A673 (cell line): ENCODE measurements at regions not wholly inside any gene's neighbourhood (a gene's known extent, or its start where the extent isn't known, plus 50 kb on each side); places are given as distances from the start of the nearest gene placed in this dataset.

ENCODE experiments used
- BruUV-seq: library from RNA; stranded (reverse); fragments of 400-500 nt; replicated peaks from 2 replicates; lab custom pipeline; 2021; lab: Mats Ljungman, UMichigan
- CTCF ChIA-PET: fragments of 300-600 bp; sonication (Branson Sonifier 250); formaldehyde crosslinking; loops from one replicate; lab custom pipeline; 2022; ENCODE audit warnings: antibody characterized with exemption; lab: Charles Lee
- POLR2A ChIA-PET: fragments of 300-600 bp; sonication (Branson Sonifier 250); formaldehyde crosslinking; loops from one replicate; lab custom pipeline; 2022; ENCODE audit warnings: antibody characterized with exemption; ENCODE audit not compliant: low non-redundant PET; lab: Charles Lee
- DNase-seq: peaks from one replicate; pipeline ENCODE4 v3.0.0-alpha.2; 2015; ENCODE audit warnings: low spot score
- H3K27ac ChIP-seq: fragments of 200-600 bp; sonication (generic); 2 replicates; pipeline ENCODE4 v1.5.1; 2016; ENCODE audit warnings: mixed run types, low read depth, mild to moderate bottlenecking, mixed read lengths, antibody characterized with exemption, low read length; ENCODE audit not compliant: poor library complexity, severe bottlenecking
- H3K27me3 ChIP-seq: fragments of 200-600 bp; sonication (generic); replicated peaks from 2 replicates; pipeline ENCODE4 v1.6.1; 2017; ENCODE audit warnings: mixed run types, low read depth, mild to moderate bottlenecking, mixed read lengths, antibody characterized with exemption, low read length; ENCODE audit not compliant: insufficient read depth, poor library complexity
- H3K36me3 ChIP-seq: fragments of 200-600 bp; sonication (generic); 2 replicates; pipeline ENCODE4 v1.6.1; 2016; ENCODE audit warnings: mixed run types, mild to moderate bottlenecking, mixed read lengths, antibody characterized with exemption, low read length; ENCODE audit not compliant: insufficient read depth, poor library complexity, severe bottlenecking
- H3K4me1 ChIP-seq: fragments of 200-600 bp; sonication (generic); 2 replicates; pipeline ENCODE4 v1.6.1; 2017; ENCODE audit warnings: mixed run types, mild to moderate bottlenecking, mixed read lengths, antibody characterized with exemption, low read length; ENCODE audit not compliant: insufficient read depth, poor library complexity, severe bottlenecking
- H3K4me3 ChIP-seq: fragments of 200-600 bp; sonication (generic); 2 replicates; pipeline ENCODE4 v1.5.1; 2016; ENCODE audit warnings: low read depth, mixed run types, mild to moderate bottlenecking, mixed read lengths, low read length; ENCODE audit not compliant: poor library complexity, severe bottlenecking
- H3K9me3 ChIP-seq: fragments of 200-600 bp; sonication (generic); 2 replicates; pipeline ENCODE4 v1.6.1; 2016; ENCODE audit warnings: mixed run types, low read depth, mild to moderate bottlenecking, mixed read lengths, antibody characterized with exemption, low read length; ENCODE audit not compliant: poor library complexity, severe bottlenecking
- EZH2 ChIP-seq: fragments of 200-600 bp; sonication (generic); IDR thresholded peaks from 2 replicates; pipeline ENCODE4 v1.6.1; 2017; ENCODE audit warnings: borderline replicate concordance, low read depth, mild to moderate bottlenecking, mixed read lengths, antibody characterized with exemption, low read length; ENCODE audit not compliant: poor library complexity, severe bottlenecking
- intact Hi-C: fragments of 100-400 bp; cut with micrococcal nuclease; formaldehyde crosslinking; loops from one replicate; pipeline ENCODE4 v1.10.0; 2022; ENCODE audit not compliant: unreplicated experiment
- TF ChIP-seq, protein P1 (sequence below): fragments of 300-800, 200-600 bp; sonication (generic); conservative IDR thresholded peaks from 2 replicates; pipeline ENCODE4 v1.5.1; 2017; ENCODE audit warnings: low read depth, mild to moderate bottlenecking, antibody characterized with exemption, low read length, moderate library complexity, mixed read lengths

DNA sequence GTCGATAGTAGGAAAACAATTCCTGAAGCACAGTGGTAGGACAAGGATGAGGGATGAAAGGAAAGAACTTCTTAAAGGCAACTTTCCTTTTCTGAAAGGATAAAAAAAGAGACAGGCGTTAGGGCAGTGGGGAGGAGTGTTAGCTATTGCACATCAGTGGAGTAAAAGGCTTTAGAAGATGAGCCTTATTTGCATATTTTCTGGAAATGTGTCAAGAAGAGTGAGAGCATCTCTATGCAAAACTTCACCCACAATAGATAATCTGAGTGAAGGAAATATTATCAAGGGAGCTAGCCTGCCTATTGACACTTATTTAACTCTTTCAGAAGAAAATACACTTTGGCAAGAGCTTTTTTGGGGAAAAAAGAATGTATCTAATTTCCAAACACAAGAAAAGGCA is 151.6 kb downstream of the MACIR start:
- no peak overlapping the region for H3K27ac ChIP-seq
- intact Hi-C loops = no loop called here
- TF ChIP-seq EZH2 = no peak
- TF ChIP-seq, protein P1, sequence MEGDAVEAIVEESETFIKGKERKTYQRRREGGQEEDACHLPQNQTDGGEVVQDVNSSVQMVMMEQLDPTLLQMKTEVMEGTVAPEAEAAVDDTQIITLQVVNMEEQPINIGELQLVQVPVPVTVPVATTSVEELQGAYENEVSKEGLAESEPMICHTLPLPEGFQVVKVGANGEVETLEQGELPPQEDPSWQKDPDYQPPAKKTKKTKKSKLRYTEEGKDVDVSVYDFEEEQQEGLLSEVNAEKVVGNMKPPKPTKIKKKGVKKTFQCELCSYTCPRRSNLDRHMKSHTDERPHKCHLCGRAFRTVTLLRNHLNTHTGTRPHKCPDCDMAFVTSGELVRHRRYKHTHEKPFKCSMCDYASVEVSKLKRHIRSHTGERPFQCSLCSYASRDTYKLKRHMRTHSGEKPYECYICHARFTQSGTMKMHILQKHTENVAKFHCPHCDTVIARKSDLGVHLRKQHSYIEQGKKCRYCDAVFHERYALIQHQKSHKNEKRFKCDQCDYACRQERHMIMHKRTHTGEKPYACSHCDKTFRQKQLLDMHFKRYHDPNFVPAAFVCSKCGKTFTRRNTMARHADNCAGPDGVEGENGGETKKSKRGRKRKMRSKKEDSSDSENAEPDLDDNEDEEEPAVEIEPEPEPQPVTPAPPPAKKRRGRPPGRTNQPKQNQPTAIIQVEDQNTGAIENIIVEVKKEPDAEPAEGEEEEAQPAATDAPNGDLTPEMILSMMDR = no peak
- CTCF ChIA-PET = no interaction called here
- DNase-seq = no peak
- POLR2A ChIA-PET = interaction anchor here (0.6 kb wide), 1 partner anchor 152 kb away, joined by 3 read pairs; the partner anchor contains the start of gene MACIR
- no peaks in the 10 kb centered on the region for H3K9me3 ChIP-seq
- BruUV-seq = no TSS peak
- no peaks in the 10 kb centered on the region for H3K27me3 ChIP-seq
- H3K36me3 ChIP-seq = no peaks in the 10 kb centered on the region
- no peak overlapping the region for H3K4me3 ChIP-seq
- no peaks in the 10 kb centered on the region for H3K4me1 ChIP-seq

DNA sequence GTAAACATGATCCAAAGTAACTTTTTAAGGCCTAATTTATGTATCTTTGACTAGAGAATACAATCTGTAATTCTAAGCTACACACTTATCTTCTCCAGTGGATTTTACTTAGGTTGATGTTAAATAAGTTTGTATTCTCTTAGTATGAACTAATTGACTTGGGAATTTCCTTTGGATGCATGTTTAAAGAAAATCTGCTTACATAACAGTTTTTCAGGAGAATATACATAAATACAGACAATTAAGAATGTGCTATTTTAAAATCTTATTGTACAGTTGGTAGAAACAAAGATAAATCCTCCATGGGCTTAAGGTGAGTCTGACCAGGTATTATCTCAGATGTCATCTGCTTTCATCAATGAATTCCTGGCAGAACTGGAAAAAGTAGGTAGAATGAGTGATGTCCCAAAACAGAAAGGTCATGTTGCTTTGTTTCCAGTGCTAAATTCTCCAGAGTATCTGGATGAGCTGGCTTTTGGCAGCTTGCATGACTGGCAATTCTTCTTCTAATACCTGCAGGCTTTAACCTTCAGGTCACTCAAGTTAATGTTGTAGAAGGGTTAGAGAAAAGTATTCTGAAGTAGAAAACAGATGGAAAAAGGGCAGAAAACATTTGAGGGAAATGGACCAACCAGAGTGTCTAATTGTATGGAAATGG is 150.6 kb downstream of the MACIR start:
- no peak overlapping the region for H3K4me3 ChIP-seq
- H3K27me3 ChIP-seq = no peaks in the 10 kb centered on the region
- ChIA-PET CTCF (no interaction called here), POLR2A (interaction anchor here (0.7 kb wide), 1 partner anchor 1128 kb away, joined by 3 read pairs; no protein-coding TSS in a partner anchor)
- BruUV-seq = no TSS peak
- TF ChIP-seq, protein P1 = no peak
- TF ChIP-seq EZH2 = no peak
- no peak for DNase-seq
- H3K36me3 ChIP-seq = no peaks in the 10 kb centered on the region
- no peak overlapping the region for H3K27ac ChIP-seq
- intact Hi-C loops = no loop called here
- no peaks in the 10 kb centered on the region for H3K9me3 ChIP-seq
- no peaks in the 10 kb centered on the region for H3K4me1 ChIP-seq

DNA sequence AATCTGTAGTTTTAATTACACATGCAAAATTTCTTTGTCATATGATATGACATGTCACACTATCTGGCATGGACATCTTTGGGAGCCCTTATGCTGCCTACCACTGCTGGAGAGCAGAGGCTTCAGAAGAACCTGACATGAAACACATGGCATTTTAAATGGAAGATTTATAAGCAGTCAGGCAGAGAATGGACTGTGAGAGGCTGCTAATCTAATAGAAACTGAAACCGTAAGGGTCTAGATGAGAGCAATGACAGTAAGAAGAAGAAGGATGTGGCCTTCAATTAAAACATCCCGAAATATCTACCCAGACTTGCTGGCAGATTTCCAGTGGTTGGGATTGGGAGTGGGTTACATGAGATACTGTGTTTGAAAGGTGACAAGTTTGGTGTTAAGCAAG is 149.8 kb downstream of the MACIR start:
- no TSS peak for BruUV-seq
- intact Hi-C loops = no loop called here
- no peak overlapping the region for H3K4me3 ChIP-seq

More for the DNA sequence above, 149.8 kb downstream of the MACIR start:
- no peaks in the 10 kb centered on the region for H3K9me3 ChIP-seq
- ChIA-PET POLR2A (no interaction called here), CTCF (no interaction called here)
- H3K27ac ChIP-seq = no peak overlapping the region
- no peaks in the 10 kb centered on the region for H3K36me3 ChIP-seq
- TF ChIP-seq, protein P1 = no peak
- TF ChIP-seq EZH2 = no peak
- H3K27me3 ChIP-seq = no peaks in the 10 kb centered on the region
- H3K4me1 ChIP-seq = no peaks in the 10 kb centered on the region
- DNase-seq = no peak
